SK-N-MC (cell line): ENCODE measurements at regions not wholly inside any gene's neighbourhood (a gene's known extent, or its start where the extent isn't known, plus 50 kb on each side); places are given as distances from the start of the nearest gene placed in this dataset.
"Not testable (repeated sequence)": the region's sequence is repeated elsewhere in the genome, so short reads cannot be mapped to it uniquely, and the experiment has no call there.

ENCODE experiments used
- EZH2 ChIP-seq: fragments of 200-600 bp; sonication (generic); IDR thresholded peaks from one replicate; pipeline ENCODE4 v1.6.1; 2017; ENCODE audit warnings: antibody characterized with exemption
- FOXP2 ChIP-seq: optimal IDR thresholded peaks from 2 replicates; pipeline ENCODE3; 2011; ENCODE audit warnings: mild to moderate bottlenecking, moderate library complexity; ENCODE audit not compliant: insufficient read depth; ENCODE audit errors: extremely low read length, control extremely low read depth
- POLR2AphosphoS5 ChIP-seq: IDR thresholded peaks from 2 replicates; pipeline ENCODE4 v1.6.1; 2012; ENCODE audit warnings: mild to moderate bottlenecking, low read depth, low read length, borderline replicate concordance

- TF ChIP-seq EZH2, POLR2AphosphoS5, FOXP2: not testable (repeated sequence)
These were observed 116.4 kb downstream of the CXCL12 start for GRCh38 chr10:44268435-44268948.
